ENCODE measurements at regions not wholly inside any gene's neighbourhood (a gene's known extent, or its start where the extent isn't known, plus 50 kb on each side); places are given as distances from the start of the nearest gene placed in this dataset.

GRCh38 chr6:12555267-12555666 lies 161.3 kb upstream of the PHACTR1 start:
- DNase-seq, result no peak

- DNase-seq, result no peak
These were observed 160.8 kb upstream of the PHACTR1 start for GRCh38 chr6:12555781-12556180.

GRCh38 chr6:12557765-12558164 lies 158.8 kb upstream of the PHACTR1 start:
- DNase-seq, result no peak

- no peak for DNase-seq
These were observed 156.3 kb upstream of the PHACTR1 start for GRCh38 chr6:12560315-12560714.

- no peak for DNase-seq
These were observed 149.9 kb upstream of the PHACTR1 start for GRCh38 chr6:12566618-12567123.

- no peak for DNase-seq
These were observed 148.9 kb upstream of the PHACTR1 start for GRCh38 chr6:12567682-12568081.

GRCh38 chr6:12569646-12570045 lies 146.9 kb upstream of the PHACTR1 start:
- DNase-seq, result no peak

- DNase-seq, result no peak
These were observed 146.0 kb upstream of the PHACTR1 start for GRCh38 chr6:12570461-12571030.

GRCh38 chr6:12572896-12573827 lies 143.4 kb upstream of the PHACTR1 start:
- no peak for DNase-seq

GRCh38 chr6:12575961-12576360 lies 140.6 kb upstream of the PHACTR1 start:
- DNase-seq, result no peak

GRCh38 chr6:12576389-12576788 lies 140.2 kb upstream of the PHACTR1 start:
- DNase-seq, result no peak

GRCh38 chr6:12577124-12577850 lies 139.3 kb upstream of the PHACTR1 start:
- no peak for DNase-seq

- no peak for DNase-seq
These were observed 138.5 kb upstream of the PHACTR1 start for GRCh38 chr6:12578097-12578496.

- DNase-seq, result no peak
These were observed 137.8 kb upstream of the PHACTR1 start for GRCh38 chr6:12578751-12579150.

GRCh38 chr6:12580290-12580689 lies 136.3 kb upstream of the PHACTR1 start:
- no peak for DNase-seq

GRCh38 chr6:12582421-12583110 lies 134.0 kb upstream of the PHACTR1 start:
- DNase-seq, result no peak

- DNase-seq, result no peak
These were observed 131.7 kb upstream of the PHACTR1 start for GRCh38 chr6:12584631-12585405.

- DNase-seq, result no peak
These were observed 131.0 kb upstream of the PHACTR1 start for GRCh38 chr6:12585497-12585958.

- no peak for DNase-seq
These were observed 129.7 kb upstream of the PHACTR1 start for GRCh38 chr6:12586721-12587480.

GRCh38 chr6:12590901-12591300 lies 125.7 kb upstream of the PHACTR1 start:
- no peak for DNase-seq

GRCh38 chr6:12592634-12593033 lies 123.9 kb upstream of the PHACTR1 start:
- DNase-seq, result no peak
